ENCODE measurements at regions not wholly inside any gene's neighbourhood (a gene's known extent, or its start where the extent isn't known, plus 50 kb on each side); places are given as distances from the start of the nearest gene placed in this dataset.

- TF ChIP-seq CTCF (conservative IDR thresholded peaks at IDR 0.05; ENCODE audit: low read depth, low read length) (no peak), EZH2 (IDR thresholded peaks at IDR 0.05; ENCODE audit: borderline replicate concordance, low read depth, low read length, poor library complexity, severe bottlenecking) (no peak)
Observed at GRCh38 chr2:199025146-199025545, 432.6 kb downstream of the SATB2 start.

Measured in A673 (cell line).